Activated CD8-positive, alpha-beta memory T cell treated with anti-CD3 and anti-CD28 coated beads, Interleukin-2, amount 10 ng/mL, durations not matched to agents 7 days and 5 days (primary cell): ENCODE measurements at regions not wholly inside any gene's neighbourhood (a gene's known extent, or its start where the extent isn't known, plus 50 kb on each side); places are given as distances from the start of the nearest gene placed in this dataset.
"Not testable (repeated sequence)": the region's sequence is repeated elsewhere in the genome, so short reads cannot be mapped to it uniquely, and the experiment has no call there.

ENCODE experiments used
- ATAC-seq: fragments of 150-1000 bp; cut with Tn5 transposase; one replicate; pipeline ENCODE4 v1.10.0; 2021; ENCODE audit warnings: moderate library complexity
- CTCF ChIA-PET: fragments of 350-600 bp; sonication (Branson Sonifier 250); formaldehyde crosslinking; loops from one replicate; lab custom pipeline; 2021; ENCODE audit warnings: antibody characterized with exemption; lab: Charles Lee
- DNase-seq: peaks from one replicate; pipeline ENCODE4 v3.0.0-alpha.2; 2020
- H3K27ac Mint-ChIP-seq: one replicate; pipeline ENCODE4 v1.8.0; 2021; ENCODE audit warnings: mild to moderate bottlenecking, mixed read lengths
- H3K27me3 Mint-ChIP-seq: one replicate; pipeline ENCODE4 v1.8.0; 2021; ENCODE audit warnings: mixed read lengths
- H3K36me3 Mint-ChIP-seq: one replicate; pipeline ENCODE4 v1.8.0; 2021; ENCODE audit warnings: mild to moderate bottlenecking, mixed read lengths
- H3K4me1 Mint-ChIP-seq: one replicate; pipeline ENCODE4 v1.8.0; 2021; ENCODE audit warnings: mixed read lengths
- H3K4me3 Mint-ChIP-seq: one replicate; pipeline ENCODE4 v1.8.0; 2021; ENCODE audit warnings: mild to moderate bottlenecking, moderate library complexity, mixed read lengths
- H3K9me3 Mint-ChIP-seq: one replicate; pipeline ENCODE4 v1.8.0; 2022; ENCODE audit warnings: low read depth, mixed read lengths

- Mint-ChIP-seq H3K9me3 (no peaks in the 10 kb centered on the region), H3K27ac (no peak overlapping the region), H3K27me3 (peaks cover 8% of the 10 kb centered on the region), H3K4me1 (no peaks in the 10 kb centered on the region), H3K36me3 (no peaks in the 10 kb centered on the region), H3K4me3 (no peak overlapping the region)
- no peak for DNase-seq
- ATAC-seq, result no peak
- CTCF ChIA-PET, result no interaction called here
Measured at GRCh38 chr3:155995525-155996370, 124.6 kb upstream of the KCNAB1 start.

GRCh38 chr3:155996882-155997281, 123.5 kb upstream of the KCNAB1 start:
- Mint-ChIP-seq H3K36me3 (no peaks in the 10 kb centered on the region), H3K27ac (no peak overlapping the region), H3K9me3 (no peaks in the 10 kb centered on the region), H3K27me3 (peaks cover 16% of the 10 kb centered on the region), H3K4me1 (no peaks in the 10 kb centered on the region), H3K4me3 (no peak overlapping the region)
- ATAC-seq (no peak), DNase-seq (no peak)
- CTCF ChIA-PET, result no interaction called here

- H3K4me1 Mint-ChIP-seq, H3K9me3 Mint-ChIP-seq, ATAC-seq, H3K36me3 Mint-ChIP-seq, H3K27ac Mint-ChIP-seq, DNase-seq, H3K4me3 Mint-ChIP-seq, CTCF ChIA-PET: not testable (repeated sequence)
- H3K27me3 Mint-ChIP-seq, result peaks cover 25% of the 10 kb centered on the region
Measured at GRCh38 chr3:155998173-155998572, 122.2 kb upstream of the KCNAB1 start.

GRCh38 chr3:156005736-156006135, 114.6 kb upstream of the KCNAB1 start:
- no peak overlapping the region for H3K4me3 Mint-ChIP-seq
- CTCF ChIA-PET, result no interaction called here
- H3K27ac Mint-ChIP-seq, result no peak overlapping the region
- H3K27me3 Mint-ChIP-seq, result peaks cover 29% of the 10 kb centered on the region
- no peak for DNase-seq
- no peak for ATAC-seq
- H3K9me3 Mint-ChIP-seq, result no peaks in the 10 kb centered on the region
- H3K4me1 Mint-ChIP-seq, result no peaks in the 10 kb centered on the region
- H3K36me3 Mint-ChIP-seq, result no peaks in the 10 kb centered on the region

GRCh38 chr3:156010829-156011228, 109.5 kb upstream of the KCNAB1 start:
- DNase-seq (no peak), ATAC-seq (no peak)
- CTCF ChIA-PET, result interaction anchor here (1.0 kb wide), 1 partner anchor 16 kb away, joined by 3 read pairs; no protein-coding TSS in a partner anchor
- Mint-ChIP-seq H3K9me3 (no peaks in the 10 kb centered on the region), H3K4me3 (no peak overlapping the region), H3K27ac (no peak overlapping the region), H3K36me3 (no peaks in the 10 kb centered on the region), H3K4me1 (no peaks in the 10 kb centered on the region), H3K27me3 (peaks cover 18% of the 10 kb centered on the region)

- Mint-ChIP-seq H3K9me3 (no peaks in the 10 kb centered on the region), H3K27me3 (peaks cover 16% of the 10 kb centered on the region), H3K4me1 (no peaks in the 10 kb centered on the region), H3K4me3 (no peak overlapping the region), H3K27ac (no peak overlapping the region), H3K36me3 (no peaks in the 10 kb centered on the region)
- no peak for ATAC-seq
- CTCF ChIA-PET, result no interaction called here
- no peak for DNase-seq
Measured at GRCh38 chr3:156014489-156014888, 105.9 kb upstream of the KCNAB1 start.

- H3K4me1 Mint-ChIP-seq, result no peaks in the 10 kb centered on the region
- no peak overlapping the region for H3K4me3 Mint-ChIP-seq
- no peaks in the 10 kb centered on the region for H3K9me3 Mint-ChIP-seq
- H3K27me3 Mint-ChIP-seq, result peaks cover 8% of the 10 kb centered on the region
- CTCF ChIA-PET, result interaction anchor here (1.5 kb wide), 1 partner anchor 27 kb away, joined by 5 read pairs; no protein-coding TSS in a partner anchor
- DNase-seq (no peak), ATAC-seq (no peak)
- no peak overlapping the region for H3K27ac Mint-ChIP-seq
- no peaks in the 10 kb centered on the region for H3K36me3 Mint-ChIP-seq
Measured at GRCh38 chr3:156016902-156017301, 103.5 kb upstream of the KCNAB1 start.

- H3K27me3 Mint-ChIP-seq, result peaks cover 3% of the 10 kb centered on the region
- H3K4me1 Mint-ChIP-seq, result no peaks in the 10 kb centered on the region
- no peak overlapping the region for H3K4me3 Mint-ChIP-seq
- DNase-seq (no peak), ATAC-seq (no peak)
- H3K36me3 Mint-ChIP-seq, result no peaks in the 10 kb centered on the region
- CTCF ChIA-PET, result interaction anchor here (1.5 kb wide), 1 partner anchor 26 kb away, joined by 5 read pairs; no protein-coding TSS in a partner anchor
- no peaks in the 10 kb centered on the region for H3K9me3 Mint-ChIP-seq
- H3K27ac Mint-ChIP-seq, result no peak overlapping the region
Measured at GRCh38 chr3:156017352-156018030, 102.9 kb upstream of the KCNAB1 start.

GRCh38 chr3:156024904-156025533, 95.4 kb upstream of the KCNAB1 start:
- no peak for ATAC-seq
- Mint-ChIP-seq H3K9me3 (no peaks in the 10 kb centered on the region), H3K4me3 (no peak overlapping the region), H3K27me3 (peaks cover 13% of the 10 kb centered on the region), H3K4me1 (no peaks in the 10 kb centered on the region), H3K27ac (no peak overlapping the region), H3K36me3 (no peaks in the 10 kb centered on the region)
- CTCF ChIA-PET, result no interaction called here
- no peak for DNase-seq

- Mint-ChIP-seq H3K36me3 (no peaks in the 10 kb centered on the region), H3K27me3 (peaks cover 8% of the 10 kb centered on the region), H3K27ac (no peak overlapping the region), H3K4me1 (no peaks in the 10 kb centered on the region), H3K9me3 (no peaks in the 10 kb centered on the region), H3K4me3 (no peak overlapping the region)
- ATAC-seq (no peak), DNase-seq (no peak)
- CTCF ChIA-PET, result no interaction called here
Measured at GRCh38 chr3:156029208-156029607, 91.2 kb upstream of the KCNAB1 start.

- Mint-ChIP-seq H3K27ac (no peak overlapping the region), H3K9me3 (no peaks in the 10 kb centered on the region), H3K4me1 (no peaks in the 10 kb centered on the region), H3K27me3 (no peaks in the 10 kb centered on the region), H3K36me3 (no peaks in the 10 kb centered on the region), H3K4me3 (no peak overlapping the region)
- CTCF ChIA-PET, result no interaction called here
- DNase-seq (no peak), ATAC-seq (no peak)
Measured at GRCh38 chr3:156030723-156031122, 89.7 kb upstream of the KCNAB1 start.

- ATAC-seq (no peak), DNase-seq (no peak)
- no peak overlapping the region for H3K27ac Mint-ChIP-seq
- H3K9me3 Mint-ChIP-seq, result no peaks in the 10 kb centered on the region
- CTCF ChIA-PET, result interaction anchor here (2.2 kb wide), 1 partner anchor 10 kb away, joined by 8 read pairs; no protein-coding TSS in a partner anchor
- no peaks in the 10 kb centered on the region for H3K36me3 Mint-ChIP-seq
- no peaks in the 10 kb centered on the region for H3K4me1 Mint-ChIP-seq
- no peaks in the 10 kb centered on the region for H3K27me3 Mint-ChIP-seq
- H3K4me3 Mint-ChIP-seq, result no peak overlapping the region
Measured at GRCh38 chr3:156033428-156033827, 87.0 kb upstream of the KCNAB1 start.

GRCh38 chr3:156035158-156035557, 85.2 kb upstream of the KCNAB1 start:
- CTCF ChIA-PET, result no interaction called here
- ATAC-seq (no peak), DNase-seq (no peak)
- Mint-ChIP-seq H3K27ac (no peak overlapping the region), H3K4me1 (no peaks in the 10 kb centered on the region), H3K4me3 (no peak overlapping the region), H3K27me3 (no peaks in the 10 kb centered on the region), H3K9me3 (no peaks in the 10 kb centered on the region), H3K36me3 (no peaks in the 10 kb centered on the region)
